H1 (cell line): ENCODE measurements at regions not wholly inside any gene's neighbourhood (a gene's known extent, or its start where the extent isn't known, plus 50 kb on each side); places are given as distances from the start of the nearest gene placed in this dataset.

Experiments used
- CTCF ChIA-PET: fragments of 300-600 bp; sonication (Branson Sonifier 250); formaldehyde crosslinking; loops from one replicate; lab custom pipeline; 2021; ENCODE audit not compliant: partially characterized antibody; lab: Charles Lee
- POLR2A ChIA-PET: fragments of 300-600 bp; sonication (Branson Sonifier 250); formaldehyde crosslinking; loops from one replicate; lab custom pipeline; 2021; ENCODE audit warnings: inconsistent platforms; ENCODE audit not compliant: partially characterized antibody; lab: Charles Lee
- DNase-seq, 2 experiments: peaks; one replicate each; pipeline versions ENCODE4 v3.0.0 to v3.0.0-alpha.2; 2010 to 2022; ENCODE audit warnings: low spot score in 2 of 2, low read depth in 1 of 2, mixed read lengths in 1 of 2
- FAIRE-seq: peaks from 2 replicates; lab custom pipeline; 2011; peaks lifted over from hg19 to GRCh38; lab: Jason Lieb, UNC
- H2AFZ ChIP-seq: 2 replicates; pipeline ENCODE4 v1.8.1; 2012; ENCODE audit warnings: low read length, inconsistent platforms
- H2AK5ac ChIP-seq: 2 replicates; pipeline ENCODE4 v1.6.1; 2013; ENCODE audit warnings: low read depth, low read length
- H2BK120ac ChIP-seq: replicated peaks from 2 replicates; pipeline ENCODE3; 2013; ENCODE audit warnings: low read depth, low read length, inconsistent platforms
- H2BK12ac ChIP-seq: 2 replicates; pipeline ENCODE4 v1.6.1; 2013; ENCODE audit warnings: low read depth, low read length
- H2BK15ac ChIP-seq: 2 replicates; pipeline ENCODE4 v1.6.1; 2013; ENCODE audit warnings: low read length
- H2BK20ac ChIP-seq: 2 replicates; pipeline ENCODE4 v1.6.1; 2013; ENCODE audit warnings: low read length
- H2BK5ac ChIP-seq: 2 replicates; pipeline ENCODE4 v1.6.1; 2013; ENCODE audit warnings: low read depth, low read length
- H3K14ac ChIP-seq: 2 replicates; pipeline ENCODE4 v1.6.1; 2013; ENCODE audit warnings: inconsistent platforms; ENCODE audit not compliant: insufficient read length
- H3K18ac ChIP-seq: 2 replicates; pipeline ENCODE4 v1.6.1; 2013; ENCODE audit warnings: low read length; ENCODE audit errors: extremely low read depth
- H3K23ac ChIP-seq: 2 replicates; pipeline ENCODE4 v1.6.1; 2013; ENCODE audit warnings: inconsistent platforms; ENCODE audit not compliant: insufficient read length
- H3K23me2 ChIP-seq: 2 replicates; pipeline ENCODE4 v1.6.1; 2013; ENCODE audit warnings: low read depth, low read length
- H3K27ac ChIP-seq: 2 replicates; pipeline ENCODE4 v1.6.1; 2011; ENCODE audit warnings: low read depth, low read length, inconsistent platforms
- H3K27me3 ChIP-seq, 4 experiments: replicated peaks in 1 of 4; 1 replicate in 1 of 4; 2 replicates in 3 of 4; pipeline versions ENCODE4 v1.6.1 to v1.8.1; 2011 to 2013; ENCODE audit warnings: low read length in 3 of 4, mild to moderate bottlenecking in 3 of 4, inconsistent platforms in 2 of 4, mixed read lengths in 2 of 4, moderate library complexity in 1 of 4; ENCODE audit not compliant: control insufficient read depth in 3 of 4, insufficient read depth in 3 of 4; ENCODE audit errors: extremely low read depth in 1 of 4
- H3K36me3 ChIP-seq, 4 experiments: 2 replicates each; pipeline versions ENCODE4 v1.6.1 to v1.8.1; 2011 to 2013; ENCODE audit warnings: mild to moderate bottlenecking in 4 of 4, low read length in 3 of 4, moderate library complexity in 2 of 4, control low read depth in 1 of 4, inconsistent platforms in 1 of 4; ENCODE audit not compliant: insufficient read depth in 4 of 4, control insufficient read depth in 2 of 4
- H3K4ac ChIP-seq: replicated peaks from 2 replicates; pipeline ENCODE3; 2013; ENCODE audit warnings: low read length, low read depth, mixed read lengths, inconsistent platforms; ENCODE audit not compliant: insufficient read length
- H3K4me1 ChIP-seq, 4 experiments: replicated peaks in 1 of 4; 1 replicate in 1 of 4; 2 replicates in 3 of 4; pipeline versions ENCODE4 v1.6.1 to v1.8.1; 2011 to 2013; ENCODE audit warnings: low read length in 3 of 4, inconsistent platforms in 2 of 4, mixed read lengths in 1 of 4; ENCODE audit not compliant: insufficient read depth in 4 of 4, control insufficient read depth in 3 of 4
- H3K4me2 ChIP-seq, 2 experiments: 2 replicates each; pipeline versions ENCODE4 v1.6.1 to v1.8.1; 2011 to 2013; ENCODE audit warnings: low read depth in 2 of 2, low read length in 2 of 2, control low read depth in 1 of 2, inconsistent platforms in 1 of 2, mild to moderate bottlenecking in 1 of 2; ENCODE audit not compliant: insufficient read depth in 1 of 2
- H3K4me3 ChIP-seq, 4 experiments: fragments of 200-600, 300-600 bp in 1 of 4; sonication (generic), shearing (Covaris generic), sonication (Bioruptor Twin) in 1 of 4; 2 replicates each; pipeline versions ENCODE4 v1.5.1 to v1.8.1; 2011 to 2016; ENCODE audit warnings: low read length in 4 of 4, low read depth in 3 of 4, control low read depth in 2 of 4, inconsistent platforms in 2 of 4, mild to moderate bottlenecking in 2 of 4, mixed read lengths in 1 of 4, moderate library complexity in 1 of 4; ENCODE audit not compliant: insufficient read depth in 2 of 4; ENCODE audit errors: extremely low read depth in 1 of 4
- H3K56ac ChIP-seq: replicated peaks from 2 replicates; pipeline ENCODE3; 2013; ENCODE audit warnings: low read depth, mild to moderate bottlenecking, mixed read lengths, low read length, inconsistent platforms; ENCODE audit not compliant: insufficient read length
- H3K79me1 ChIP-seq: 2 replicates; pipeline ENCODE4 v1.6.1; 2013; ENCODE audit warnings: low read depth, low read length, control low read depth
- H3K79me2 ChIP-seq, 2 experiments: 2 replicates each; pipeline versions ENCODE4 v1.6.1 to v1.8.1; 2012 to 2013; ENCODE audit warnings: low read length in 2 of 2, mild to moderate bottlenecking in 2 of 2, inconsistent platforms in 1 of 2; ENCODE audit not compliant: insufficient read depth in 2 of 2, control insufficient read depth in 1 of 2
- H3K9ac ChIP-seq, 4 experiments: replicated peaks in 1 of 4; 1 replicate in 1 of 4; 2 replicates in 3 of 4; pipeline versions ENCODE4 v1.6.1 to v1.8.1; 2011 to 2013; ENCODE audit warnings: low read depth in 3 of 4, low read length in 3 of 4, control low read depth in 2 of 4, mild to moderate bottlenecking in 2 of 4, moderate library complexity in 2 of 4, inconsistent platforms in 1 of 4; ENCODE audit errors: extremely low read depth in 1 of 4
- H3K9me3 ChIP-seq, 2 experiments: 2 replicates each; pipeline versions ENCODE4 v1.6.1 to v1.8.1; 2012 to 2013; ENCODE audit warnings: mild to moderate bottlenecking in 2 of 2, moderate library complexity in 2 of 2, control low read depth in 1 of 2, inconsistent platforms in 1 of 2, low read depth in 1 of 2, low read length in 1 of 2, mixed read lengths in 1 of 2; ENCODE audit not compliant: insufficient read depth in 2 of 2
- H4K20me1 ChIP-seq, 2 experiments: replicated peaks in 1 of 2; 2 replicates each; pipeline versions ENCODE3 to v1.8.1; 2011 to 2013; ENCODE audit warnings: inconsistent platforms in 2 of 2, low read length in 2 of 2, mild to moderate bottlenecking in 1 of 2; ENCODE audit not compliant: insufficient read depth in 2 of 2, control insufficient read depth in 1 of 2
- H4K5ac ChIP-seq: 2 replicates; pipeline ENCODE4 v1.6.1; 2013; ENCODE audit warnings: low read length, low read depth, mixed read lengths, inconsistent platforms; ENCODE audit not compliant: insufficient read length
- H4K8ac ChIP-seq: 2 replicates; pipeline ENCODE4 v1.8.0; 2013; ENCODE audit warnings: mild to moderate bottlenecking, moderate library complexity, low read length, inconsistent platforms; ENCODE audit not compliant: insufficient read depth; ENCODE audit errors: extremely low read depth
- H4K91ac ChIP-seq: replicated peaks from 2 replicates; pipeline ENCODE3; 2013; ENCODE audit warnings: low read length, mixed read lengths, inconsistent platforms; ENCODE audit not compliant: insufficient read length
- ATF2 ChIP-seq: IDR thresholded peaks from 2 replicates; pipeline ENCODE4 v1.6.1; 2012; ENCODE audit warnings: low read length, inconsistent platforms
- CEBPB ChIP-seq: IDR thresholded peaks from 2 replicates; pipeline ENCODE4 v1.6.1; 2012; ENCODE audit warnings: low read depth, low read length
- CHD2 ChIP-seq: IDR thresholded peaks from 2 replicates; pipeline ENCODE4 v1.6.1; 2012; ENCODE audit warnings: low read length, improper control_type of control experiment
- EGR1 ChIP-seq: IDR thresholded peaks from 2 replicates; pipeline ENCODE4 v1.6.1; 2011; ENCODE audit warnings: low read depth, low read length, borderline replicate concordance
- JUND ChIP-seq: IDR thresholded peaks from 2 replicates; pipeline ENCODE4 v1.6.1; 2011; ENCODE audit warnings: mild to moderate bottlenecking, improper control_type of control experiment, low read length
- KDM1A ChIP-seq: fragments of 200-600, 300-600 bp; sonication (generic); IDR thresholded peaks from 2 replicates; pipeline ENCODE4 v1.7.1; 2016; ENCODE audit warnings: mild to moderate bottlenecking, low read length, borderline replicate concordance
- MAX ChIP-seq: IDR thresholded peaks from 2 replicates; pipeline ENCODE4 v1.6.1; 2012; ENCODE audit warnings: inconsistent platforms
- POLR2A ChIP-seq, 2 experiments: IDR thresholded peaks; 1 replicate in 1 of 2; 2 replicates in 1 of 2; pipeline ENCODE4 v1.6.1; 2011; ENCODE audit warnings: low read depth in 2 of 2, low read length in 2 of 2, mild to moderate bottlenecking in 2 of 2; ENCODE audit errors: control extremely low read depth in 1 of 2
- SIN3A ChIP-seq, 2 experiments: IDR thresholded peaks in 1 of 2; conservative IDR thresholded peaks in 1 of 2; 2 replicates each; pipeline ENCODE4 v1.6.1; 2011 to 2012; ENCODE audit warnings: low read length in 2 of 2, improper control_type of control experiment in 1 of 2, low read depth in 1 of 2, mild to moderate bottlenecking in 1 of 2
- SIRT6 ChIP-seq: IDR thresholded peaks from one replicate; pipeline ENCODE4 v1.7.1; 2012; ENCODE audit warnings: low read length, inconsistent platforms
- YY1 ChIP-seq: IDR thresholded peaks from 2 replicates; pipeline ENCODE4 v1.6.1; 2011; ENCODE audit warnings: low read depth, mild to moderate bottlenecking, low read length
- WGBS, 2 experiments: shearing (Covaris generic) in 1 of 2; methylation state at CpG; one replicate each; pipeline versions ENCODE4 v1.1.6 to v1.1.7; 2013 to 2015; ENCODE audit warnings: low lambda C conversion rate in 2 of 2, mixed read lengths in 2 of 2, inconsistent platforms in 1 of 2, low coverage in 1 of 2, missing lambda C conversion rate in 1 of 2; ENCODE audit not compliant: insufficient replicate concordance in 2 of 2, insufficient coverage in 1 of 2, insufficient read length in 1 of 2; ENCODE audit errors: extremely low coverage in 1 of 2, missing lambda C conversion rate in 1 of 2; 5-methylcytosine and 5-hydroxymethylcytosine counted together

- H3K23me2 ChIP-seq, result no peaks in the 10 kb centered on the region; the same call in 1 of the 2 replicates
- H2BK5ac ChIP-seq, result peak overlapping the region; percentile 73
- FAIRE-seq (no peak), DNase-seq (peak in 1 of 2 experiments; percentile 53)
- no peaks in the 10 kb centered on the region for H3K36me3 ChIP-seq
- peak overlapping the region; percentile 27 for H4K91ac ChIP-seq
- H3K79me2 ChIP-seq, result no peaks in the 10 kb centered on the region
- no peak overlapping the region; a peak in 2 of 7 replicates for H3K9ac ChIP-seq
- peak overlapping the region; percentile 18 for H4K5ac ChIP-seq
- peak overlapping the region; percentile 91; the same call in 1 of the 2 replicates for H2BK12ac ChIP-seq
- no peak overlapping the region for H3K27ac ChIP-seq
- H3K9me3 ChIP-seq, result no peaks in the 10 kb centered on the region
- ChIA-PET POLR2A (interaction anchor here (1.4 kb wide), 1 partner anchor 10 kb away, joined by 3 read pairs; no protein-coding TSS in a partner anchor), CTCF (interaction anchor here (0.9 kb wide), 1 partner anchor 10 kb away, joined by 3 read pairs; no protein-coding TSS in a partner anchor)
- H3K4me3 ChIP-seq, result no peak overlapping the region
- TF ChIP-seq SIN3A (conservative IDR thresholded peaks at IDR 0.05 in 1 of 2, IDR thresholded peaks at IDR 0.05 in 1 of 2; ENCODE audit: low read depth in 1 of 2, low read length in 2 of 2), result no peak
- peak in 1 of 2 experiments; percentile 47; a peak in 1 of 3 replicates for TF ChIP-seq POLR2A (IDR thresholded peaks at IDR 0.05; ENCODE audit: control extremely low read depth in 1 of 2, low read depth in 2 of 2, low read length in 2 of 2)
- no peak for TF ChIP-seq SIRT6
- peak; percentile 91 for TF ChIP-seq CEBPB
- TF ChIP-seq KDM1A, result no peak; the same call in 1 of the 2 replicates
- TF ChIP-seq MAX, result peak; percentile 84
- no peak for TF ChIP-seq ATF2
- TF ChIP-seq YY1, result no peak
- no peak for TF ChIP-seq CHD2
- 0 out of 2 replicates have a peak, but pooled peaks have one; percentile 17 for TF ChIP-seq EGR1
- TF ChIP-seq JUND, result peak; percentile 49; the same call in 1 of the 2 replicates
- H2BK120ac ChIP-seq, result no peak overlapping the region
- no peak overlapping the region for H3K14ac ChIP-seq
- H2BK15ac ChIP-seq, result no peak overlapping the region
- peak overlapping the region; percentile 91 for H2AK5ac ChIP-seq
- H4K8ac ChIP-seq, result no peak overlapping the region
- 77% methylated on average over 4 of the region's 5 CpGs; no CpG with 5 or more reads in 1 of the 2 experiments for WGBS, 2 experiments
- no peaks in the 10 kb centered on the region for H3K27me3 ChIP-seq
- no peak overlapping the region for H3K23ac ChIP-seq
- H3K4me2 ChIP-seq, result no peak overlapping the region
- peaks cover 0 to 5% (median 2%) of the 10 kb centered on the region in 4 experiments; a peak in 3 of 7 replicates for H3K4me1 ChIP-seq
- no peak overlapping the region for H3K56ac ChIP-seq
- H4K20me1 ChIP-seq, result no peaks in the 10 kb centered on the region
- 0 out of 2 replicates have a peak overlapping the region, but pooled peaks have one; percentile 63 for H2AFZ ChIP-seq
- peak overlapping the region; percentile 44 for H3K4ac ChIP-seq
- H3K79me1 ChIP-seq, result no peaks in the 10 kb centered on the region
- H3K18ac ChIP-seq, result peak overlapping the region; percentile 81
- peak overlapping the region; percentile 88 for H2BK20ac ChIP-seq
Observed at GRCh38 chr9:107749787-107750444, 260.3 kb upstream of the KLF4 start.
